ENCODE measurements at regions not wholly inside any gene's neighbourhood (a gene's known extent, or its start where the extent isn't known, plus 50 kb on each side); places are given as distances from the start of the nearest gene placed in this dataset.

GRCh38 chr2:122622934-122623333 lies 867.5 kb downstream of the TSN start:
- TF ChIP-seq CTCF (IDR thresholded peaks at IDR 0.05) (no peak), POLR2A (IDR thresholded peaks at IDR 0.05) (no peak)

All from Peyer's patch (tissue), 4 donors.